Caco-2 (cell line): ENCODE measurements at regions not wholly inside any gene's neighbourhood (a gene's known extent, or its start where the extent isn't known, plus 50 kb on each side); places are given as distances from the start of the nearest gene placed in this dataset.

Experiments
- BruUV-seq: library from RNA; stranded (reverse); fragments of 400-500 nt; replicated peaks from 2 replicates; lab custom pipeline; 2021; lab: Mats Ljungman, UMichigan
- CTCF ChIA-PET: fragments of 300-600 bp; sonication (Branson Sonifier 250); formaldehyde crosslinking; loops from one replicate; lab custom pipeline; 2022; ENCODE audit warnings: antibody characterized with exemption; lab: Charles Lee
- POLR2A ChIA-PET: fragments of 300-600 bp; sonication (Branson Sonifier 250); formaldehyde crosslinking; loops from one replicate; lab custom pipeline; 2022; ENCODE audit warnings: antibody characterized with exemption; lab: Charles Lee
- DNase-seq, 2 experiments: peaks; one replicate each; pipeline versions ENCODE4 v3.0.0 to v3.0.0-alpha.2; 2020 to 2022
- H3K27me3 ChIP-seq: replicated peaks from 2 replicates; pipeline ENCODE4 v1.6.0; 2011; ENCODE audit warnings: low read length; ENCODE audit not compliant: control insufficient read depth, insufficient read depth
- H3K36me3 ChIP-seq: 2 replicates; pipeline ENCODE4 v1.5.1; 2011; ENCODE audit warnings: low read length; ENCODE audit not compliant: control insufficient read depth, insufficient read depth
- H3K4me1 ChIP-seq: fragments of 250-450 bp; sonication (Bioruptor Pico); 2 replicates; pipeline ENCODE4 v1.5.1; 2020; ENCODE audit warnings: mild to moderate bottlenecking
- H3K4me3 ChIP-seq: 2 replicates; pipeline ENCODE4 v1.5.1; 2011; ENCODE audit warnings: low read depth, mild to moderate bottlenecking, control low read depth, low read length
- H3K9me3 ChIP-seq: fragments of 250-450 bp; sonication (Bioruptor Pico); 2 replicates; pipeline ENCODE4 v1.5.1; 2020; ENCODE audit warnings: mild to moderate bottlenecking, moderate library complexity
- H3K27ac Mint-ChIP-seq: one replicate; pipeline ENCODE4 v1.8.0; 2022; ENCODE audit warnings: mixed read lengths; ENCODE audit not compliant: unreplicated experiment
- H3K27me3 Mint-ChIP-seq: one replicate; pipeline ENCODE4 v1.8.0; 2022; ENCODE audit warnings: mixed read lengths; ENCODE audit not compliant: insufficient read depth, unreplicated experiment
- H3K36me3 Mint-ChIP-seq: one replicate; pipeline ENCODE4 v1.8.0; 2022; ENCODE audit warnings: mild to moderate bottlenecking, mixed read lengths; ENCODE audit not compliant: insufficient read depth, unreplicated experiment
- H3K4me1 Mint-ChIP-seq: one replicate; pipeline ENCODE4 v1.8.0; 2022; ENCODE audit warnings: low read depth, mixed read lengths; ENCODE audit not compliant: unreplicated experiment
- H3K4me3 Mint-ChIP-seq: one replicate; pipeline ENCODE4 v1.8.0; 2022; ENCODE audit warnings: mild to moderate bottlenecking, moderate library complexity, mixed read lengths; ENCODE audit not compliant: unreplicated experiment
- H3K9me3 Mint-ChIP-seq: one replicate; pipeline ENCODE4 v1.8.0; 2022; ENCODE audit warnings: mixed read lengths; ENCODE audit not compliant: unreplicated experiment
- CTCF ChIP-seq, 2 experiments: fragments of 200-600 bp in 1 of 2; IDR thresholded peaks; 1 replicate in 1 of 2; 2 replicates in 1 of 2; pipeline versions ENCODE4 v1.5.1 to v1.8.0; 2011 to 2022; ENCODE audit warnings: antibody characterized with exemption in 1 of 2, control low read depth in 1 of 2, inconsistent platforms in 1 of 2, low read depth in 1 of 2, low read length in 1 of 2, mild to moderate bottlenecking in 1 of 2, moderate library complexity in 1 of 2; ENCODE audit not compliant: insufficient read depth in 1 of 2, severe bottlenecking in 1 of 2, unreplicated experiment in 1 of 2
- intact Hi-C: fragments of 100-400 bp; cut with micrococcal nuclease; formaldehyde crosslinking; loops from one replicate; pipeline ENCODE4 v1.10.0; 2022; ENCODE audit not compliant: unreplicated experiment

- Mint-ChIP-seq H3K9me3 (no peaks in the 10 kb centered on the region), H3K27ac (no peak overlapping the region), H3K4me1 (no peaks in the 10 kb centered on the region), H3K36me3 (no peaks in the 10 kb centered on the region), H3K27me3 (peaks cover 3% of the 10 kb centered on the region), H3K4me3 (no peak overlapping the region)
- H3K36me3 ChIP-seq, result no peaks in the 10 kb centered on the region
- intact Hi-C loops, result no loop called here
- no TSS peak for BruUV-seq
- H3K27me3 ChIP-seq, result no peaks in the 10 kb centered on the region
- no peak for DNase-seq
- TF ChIP-seq CTCF (IDR thresholded peaks at IDR 0.05; ENCODE audit: insufficient read depth in 1 of 2, low read depth in 1 of 2, low read length in 1 of 2, severe bottlenecking in 1 of 2, unreplicated experiment in 1 of 2), result no peak
- H3K9me3 ChIP-seq, result no peaks in the 10 kb centered on the region
- no peak overlapping the region for H3K4me3 ChIP-seq
- H3K4me1 ChIP-seq, result no peaks in the 10 kb centered on the region
- ChIA-PET CTCF (no interaction called here), POLR2A (no interaction called here)
Measured at GRCh38 chr18:44227501-44227900, 453.2 kb upstream of the SETBP1 start.

- H3K4me3 ChIP-seq, result no peak overlapping the region
- H3K4me3 Mint-ChIP-seq, result no peak overlapping the region
- H3K4me1 ChIP-seq, result no peaks in the 10 kb centered on the region
- H3K36me3 Mint-ChIP-seq, result no peaks in the 10 kb centered on the region
- no peaks in the 10 kb centered on the region for H3K36me3 ChIP-seq
- intact Hi-C loops, result no loop called here
- no TSS peak for BruUV-seq
- no peaks in the 10 kb centered on the region for H3K27me3 ChIP-seq
- no peak for TF ChIP-seq CTCF (IDR thresholded peaks at IDR 0.05; ENCODE audit: insufficient read depth in 1 of 2, low read depth in 1 of 2, low read length in 1 of 2, severe bottlenecking in 1 of 2, unreplicated experiment in 1 of 2)
- no peak overlapping the region for H3K27ac Mint-ChIP-seq
- no peaks in the 10 kb centered on the region for H3K27me3 Mint-ChIP-seq
- no peak for DNase-seq
- H3K4me1 Mint-ChIP-seq, result no peaks in the 10 kb centered on the region
- H3K9me3 Mint-ChIP-seq, result no peaks in the 10 kb centered on the region
- CTCF ChIA-PET, result no interaction called here
- no peaks in the 10 kb centered on the region for H3K9me3 ChIP-seq
- POLR2A ChIA-PET, result no interaction called here
Measured at GRCh38 chr18:44229693-44230108, 451.0 kb upstream of the SETBP1 start.

- no TSS peak for BruUV-seq
- Histone ChIP-seq H3K36me3 (no peaks in the 10 kb centered on the region), H3K4me1 (no peaks in the 10 kb centered on the region), H3K9me3 (no peaks in the 10 kb centered on the region), H3K4me3 (no peak overlapping the region), H3K27me3 (no peaks in the 10 kb centered on the region)
- Mint-ChIP-seq H3K9me3 (no peaks in the 10 kb centered on the region), H3K4me3 (no peak overlapping the region), H3K27me3 (no peaks in the 10 kb centered on the region), H3K27ac (no peak overlapping the region), H3K36me3 (no peaks in the 10 kb centered on the region), H3K4me1 (no peaks in the 10 kb centered on the region)
- ChIA-PET CTCF (no interaction called here), POLR2A (no interaction called here)
- DNase-seq, result no peak
- no peak for TF ChIP-seq CTCF (IDR thresholded peaks at IDR 0.05; ENCODE audit: insufficient read depth in 1 of 2, low read depth in 1 of 2, low read length in 1 of 2, severe bottlenecking in 1 of 2, unreplicated experiment in 1 of 2)
- intact Hi-C loops, result no loop called here
Measured at GRCh38 chr18:44231936-44232335, 448.8 kb upstream of the SETBP1 start.
